ENCODE measurements at regions not wholly inside any gene's neighbourhood (a gene's known extent, or its start where the extent isn't known, plus 50 kb on each side); places are given as distances from the start of the nearest gene placed in this dataset.
A peak's percentile ranks its signal among the peaks of the same experiment; 100 is the strongest.
"Not testable (repeated sequence)": the region's sequence is repeated elsewhere in the genome, so short reads cannot be mapped to it uniquely, and the experiment has no call there.

- ATAC-seq (no peak), DNase-seq (no peak)
- TF ChIP-seq CTCF (IDR thresholded peaks at IDR 0.05) = no peak
- Histone ChIP-seq H3K36me3 (ENCODE audit: insufficient read depth in 1 of 2, low read depth in 1 of 2) (no peaks in the 10 kb centered on the region), H3K27ac (no peak overlapping the region), H3K4me1 (no peaks in the 10 kb centered on the region), H3K4me3 (no peak overlapping the region), H3K9me3 (no peaks in the 10 kb centered on the region), H3K27me3 (ENCODE audit: insufficient read depth in 3 of 3, low read length in 2 of 3) (no peaks in the 10 kb centered on the region)
- 94 to 96% (median 96%) methylated on average over 4 of the region's 4 CpGs for WGBS, 3 donors
- intact Hi-C loops (cut with DNase I) = no loop called here
Measured at GRCh38 chr5:74519679-74520078, 120.8 kb downstream of the ENC1 start.

GRCh38 chr5:74519161-74519571 is 121.4 kb downstream of the ENC1 start:
- Histone ChIP-seq H3K9me3 (no peaks in the 10 kb centered on the region), H3K36me3 (ENCODE audit: insufficient read depth in 1 of 2, low read depth in 1 of 2) (no peaks in the 10 kb centered on the region), H3K4me3 (no peak overlapping the region), H3K27ac (no peak overlapping the region), H3K4me1 (no peaks in the 10 kb centered on the region), H3K27me3 (ENCODE audit: insufficient read depth in 3 of 3, low read length in 2 of 3) (no peaks in the 10 kb centered on the region)
- intact Hi-C loops (cut with DNase I) = no loop called here
- 70 to 78% (median 73%) methylated on average over 7 of the region's 7 CpGs for WGBS, 3 donors
- DNase-seq = no peak
- ATAC-seq = peak in 1 of 4 donors; percentile 22
- no peak for TF ChIP-seq CTCF (IDR thresholded peaks at IDR 0.05)

GRCh38 chr5:74517700-74518099 is 122.8 kb downstream of the ENC1 start:
- Histone ChIP-seq H3K36me3 (ENCODE audit: insufficient read depth in 1 of 2, low read depth in 1 of 2) (no peaks in the 10 kb centered on the region), H3K27me3 (ENCODE audit: insufficient read depth in 3 of 3, low read length in 2 of 3) (no peaks in the 10 kb centered on the region), H3K4me3 (no peak overlapping the region), H3K9me3 (no peaks in the 10 kb centered on the region), H3K27ac (no peak overlapping the region), H3K4me1 (no peaks in the 10 kb centered on the region)
- no peak for TF ChIP-seq CTCF (IDR thresholded peaks at IDR 0.05)
- ATAC-seq = no peak
- intact Hi-C loops (cut with DNase I) = no loop called here
- no peak for DNase-seq

GRCh38 chr5:74516211-74516636 is 124.3 kb downstream of the ENC1 start:
- H3K4me1 ChIP-seq = no peaks in the 10 kb centered on the region
- no peak overlapping the region for H3K27ac ChIP-seq
- no peak for TF ChIP-seq CTCF (IDR thresholded peaks at IDR 0.05)
- no peaks in the 10 kb centered on the region for H3K36me3 ChIP-seq (ENCODE audit: insufficient read depth in 1 of 2, low read depth in 1 of 2)
- DNase-seq (no peak), ATAC-seq (no peak)
- 74 to 79% (median 74%) methylated on average over 2 of the region's 2 CpGs for WGBS, 3 donors
- no peaks in the 10 kb centered on the region for H3K27me3 ChIP-seq (ENCODE audit: insufficient read depth in 3 of 3, low read length in 2 of 3)
- no peak overlapping the region for H3K4me3 ChIP-seq
- H3K9me3 ChIP-seq = no peaks in the 10 kb centered on the region
- intact Hi-C loops (cut with DNase I) = no loop called here

- Histone ChIP-seq H3K4me1 (no peaks in the 10 kb centered on the region), H3K4me3 (no peak overlapping the region), H3K27me3 (ENCODE audit: insufficient read depth in 3 of 3, low read length in 2 of 3) (no peaks in the 10 kb centered on the region), H3K27ac (no peak overlapping the region), H3K36me3 (ENCODE audit: insufficient read depth in 1 of 2, low read depth in 1 of 2) (no peaks in the 10 kb centered on the region), H3K9me3 (no peaks in the 10 kb centered on the region)
- DNase-seq = no peak
- no peak for TF ChIP-seq CTCF (IDR thresholded peaks at IDR 0.05)
- intact Hi-C loops (cut with DNase I) = no loop called here
- no peak for ATAC-seq
- WGBS, 3 donors = 57 to 84% (median 72%) methylated on average over 4 of the region's 4 CpGs
Measured at GRCh38 chr5:74514888-74515551, 125.5 kb downstream of the ENC1 start.

- H3K4me3 ChIP-seq; H3K4me1 ChIP-seq; H3K9me3 ChIP-seq; H3K27ac ChIP-seq; ATAC-seq; DNase-seq; H3K36me3 ChIP-seq (ENCODE audit: insufficient read depth in 1 of 2, low read depth in 1 of 2); H3K27me3 ChIP-seq (ENCODE audit: insufficient read depth in 3 of 3, low read length in 2 of 3); intact Hi-C loops (cut with DNase I): not testable (repeated sequence)
- 71 to 98% (median 97%) methylated on average over 2 of the region's 2 CpGs for WGBS, 3 donors
Measured at GRCh38 chr5:74511770-74512169, 128.8 kb downstream of the ENC1 start.
